D341Med (cell line): ENCODE measurements at regions not wholly inside any gene's neighbourhood (a gene's known extent, or its start where the extent isn't known, plus 50 kb on each side); places are given as distances from the start of the nearest gene placed in this dataset.

Experiments used
- DNase-seq: peaks from one replicate; pipeline ENCODE4 v3.0.0; 2012; ENCODE audit warnings: low spot score

DNA sequence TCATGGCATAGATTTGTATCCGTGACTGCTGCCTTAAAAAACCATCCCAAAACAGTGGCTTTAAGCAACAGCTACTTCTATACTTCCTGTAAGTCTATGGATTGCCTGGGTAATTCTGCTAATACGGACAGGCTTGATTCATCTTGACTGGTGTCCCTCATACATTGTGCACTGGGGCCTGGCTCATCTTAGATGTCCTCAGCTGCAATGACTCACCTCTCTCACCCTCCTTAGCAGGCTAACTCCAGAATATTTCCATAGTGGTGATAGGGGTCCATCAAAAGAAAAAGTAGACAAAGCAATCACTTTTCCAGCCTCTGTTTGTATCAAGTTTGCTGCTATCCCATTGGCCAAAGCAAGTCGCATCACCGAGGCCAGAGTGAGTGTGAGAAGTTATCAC is 409.1 kb upstream of the KAZN start:
- DNase-seq: no peak

DNA sequence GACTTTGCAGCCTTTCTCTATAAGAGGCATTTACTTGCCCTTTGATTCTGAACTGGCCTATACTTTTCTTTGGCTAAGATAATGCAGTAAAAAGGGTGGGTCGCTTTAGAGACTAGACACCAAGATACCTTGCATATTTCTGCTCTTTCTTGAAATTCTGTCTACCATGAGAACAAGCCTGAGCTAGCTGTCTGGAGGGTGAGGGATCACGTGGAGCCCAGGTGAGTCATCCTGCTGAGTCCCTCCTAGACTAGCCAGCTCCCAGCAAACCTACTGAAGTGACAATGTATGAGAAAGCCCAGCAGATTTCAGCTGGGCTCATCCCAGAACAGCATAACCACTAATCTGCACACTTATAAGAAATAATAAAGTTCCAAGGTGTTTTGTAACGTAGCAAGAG is 408.0 kb upstream of the KAZN start:
- DNase-seq: no peak

DNA sequence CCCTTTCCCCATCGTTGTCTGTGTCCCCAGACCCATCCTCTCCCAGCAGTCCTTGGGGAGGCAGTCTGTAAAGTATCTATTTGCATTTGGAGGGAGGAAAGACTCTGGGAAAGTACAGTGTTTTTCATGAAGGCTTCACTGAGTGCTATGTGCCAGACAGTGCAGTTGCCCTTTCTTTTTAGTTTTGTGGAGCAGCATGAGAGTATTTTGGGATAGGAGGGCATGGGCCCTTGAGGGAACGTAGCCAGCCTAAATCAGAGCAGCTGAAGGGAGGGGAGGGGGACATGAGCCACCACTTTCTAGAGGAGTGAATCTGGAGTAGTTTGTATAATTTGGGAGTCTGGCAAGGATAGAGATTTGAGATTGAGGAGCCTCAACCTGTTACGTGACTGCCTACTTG is 404.0 kb upstream of the KAZN start:
- DNase-seq: no peak

- DNase-seq: no peak
Measured at GRCh38 chr1:14205066-14205465, 393.4 kb upstream of the KAZN start.

DNA sequence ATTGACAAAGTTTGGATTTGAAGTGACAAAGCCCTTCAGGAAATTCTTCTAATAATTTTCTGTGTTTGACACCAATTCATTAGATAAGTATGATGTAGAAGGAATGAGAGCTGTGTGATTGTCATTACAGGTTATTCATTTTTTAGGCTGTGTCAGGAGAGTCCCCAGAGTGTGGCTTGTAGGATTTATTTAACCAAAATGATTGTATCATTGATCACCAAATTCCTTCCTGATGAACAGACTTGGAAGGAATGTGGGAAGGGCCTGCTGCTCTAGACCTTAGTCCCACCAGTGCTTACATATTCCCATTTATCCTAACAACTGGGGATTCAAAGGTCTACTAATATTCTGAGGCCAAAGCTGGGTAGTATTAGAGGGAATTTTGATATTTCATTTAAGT is 383.3 kb upstream of the KAZN start:
- DNase-seq: no peak

DNA sequence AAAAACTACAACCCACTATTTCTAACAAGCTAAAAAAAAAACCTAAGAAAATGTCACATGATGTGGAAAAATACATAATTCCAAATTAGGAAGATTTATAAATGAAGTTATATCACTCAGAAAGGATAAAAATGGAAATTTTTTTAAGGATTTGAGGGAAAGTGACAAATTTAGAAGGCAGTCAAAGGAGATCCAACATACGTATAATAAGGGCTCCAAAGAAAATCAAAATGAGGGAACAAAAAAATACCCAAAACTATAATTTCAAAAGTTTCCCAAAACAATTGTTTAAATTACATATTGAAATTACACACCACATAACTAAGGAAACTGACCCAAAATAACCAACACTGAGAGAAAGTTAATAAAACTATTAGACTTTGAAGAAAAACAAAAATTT is 381.1 kb upstream of the KAZN start:
- no peak for DNase-seq

- no peak for DNase-seq
Measured at GRCh38 chr1:14220324-14220723, 378.2 kb upstream of the KAZN start.

GRCh38 chr1:14220811-14221210 is 377.7 kb upstream of the KAZN start:
- DNase-seq: no peak

DNA sequence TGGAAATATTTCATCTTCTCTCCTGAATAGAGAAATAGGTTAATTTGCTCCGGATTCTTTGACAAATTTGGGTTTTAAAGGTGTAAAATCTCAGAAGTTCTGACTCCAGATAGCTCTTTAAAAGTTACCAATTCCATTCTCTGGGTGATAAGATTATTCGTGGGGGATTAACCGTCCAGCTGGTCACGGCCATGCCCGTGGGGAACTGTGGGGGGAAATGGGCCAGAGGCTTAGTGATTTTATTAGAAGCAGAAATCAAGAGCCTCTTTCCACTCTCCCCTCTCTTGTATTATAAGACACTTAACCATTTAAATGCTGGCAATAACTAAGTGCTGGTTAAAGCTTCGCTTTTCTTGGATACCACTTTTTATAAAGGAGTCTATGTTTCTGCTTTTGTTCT is 376.4 kb upstream of the KAZN start:
- no peak for DNase-seq

GRCh38 chr1:14228677-14229076 is 369.8 kb upstream of the KAZN start:
- DNase-seq: no peak

- no peak for DNase-seq
Measured at GRCh38 chr1:14233510-14233909, 365.0 kb upstream of the KAZN start.

- no peak for DNase-seq
Measured at GRCh38 chr1:14236097-14236496, 362.4 kb upstream of the KAZN start.

DNA sequence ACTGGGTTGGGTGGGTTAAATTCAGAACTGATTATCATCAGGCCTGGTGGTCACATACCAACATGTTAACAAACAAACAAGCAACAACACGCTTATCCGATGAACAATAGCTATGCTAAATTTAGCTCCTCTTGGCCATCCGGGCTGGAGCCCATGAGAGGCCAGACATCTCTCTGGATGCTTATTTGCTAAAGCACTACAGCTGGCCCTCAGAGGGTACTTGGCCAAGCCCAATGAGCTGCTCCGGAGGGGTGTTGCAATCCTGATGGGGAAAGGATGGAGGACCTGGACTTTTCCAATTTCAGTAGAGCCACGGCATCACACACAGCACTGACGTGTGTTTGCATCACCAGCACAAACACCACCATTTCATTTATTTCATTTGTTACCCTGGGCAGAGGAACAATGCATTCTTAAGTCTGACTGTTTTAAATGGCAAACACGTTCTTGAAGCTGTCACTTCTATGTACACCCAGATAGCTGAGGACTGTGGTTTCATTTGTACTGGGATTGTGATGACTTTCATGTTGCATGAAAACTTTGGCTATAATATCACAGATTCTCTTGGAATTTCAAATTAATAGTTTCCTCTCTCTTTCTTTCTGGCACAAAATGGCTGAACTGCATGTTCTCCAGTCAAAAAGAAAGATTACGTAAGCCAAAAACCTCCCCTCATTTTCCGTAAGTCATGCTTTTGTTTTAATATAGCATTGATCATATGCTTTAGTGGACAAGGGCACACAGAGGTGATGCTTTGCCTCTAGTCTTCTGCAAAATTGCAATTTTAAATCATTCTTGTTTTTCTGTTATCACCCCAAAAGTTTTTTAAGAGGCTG is 359.8 kb upstream of the KAZN start:
- DNase-seq: no peak

- no peak for DNase-seq
Measured at GRCh38 chr1:14240265-14240664, 358.2 kb upstream of the KAZN start.

DNA sequence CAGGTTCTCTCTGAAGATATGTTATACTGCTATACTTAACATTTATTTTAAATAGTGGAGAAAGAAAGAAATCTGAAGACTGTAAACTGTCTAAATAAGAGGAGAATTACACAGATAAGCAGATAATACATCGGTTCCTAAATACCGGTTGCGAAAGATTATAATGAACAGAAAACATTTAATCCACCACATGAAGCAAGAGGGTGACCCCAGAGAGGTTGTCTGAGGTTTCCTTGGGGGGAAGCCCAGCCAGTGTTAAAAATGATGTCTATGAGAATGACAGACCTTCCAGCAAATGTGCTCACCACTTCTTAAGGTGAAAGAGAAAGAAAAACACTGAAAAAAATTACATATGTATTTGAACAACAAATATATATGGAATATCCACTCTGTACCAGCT is 356.4 kb upstream of the KAZN start:
- no peak for DNase-seq

GRCh38 chr1:14242870-14243269 is 355.6 kb upstream of the KAZN start:
- no peak for DNase-seq

DNA sequence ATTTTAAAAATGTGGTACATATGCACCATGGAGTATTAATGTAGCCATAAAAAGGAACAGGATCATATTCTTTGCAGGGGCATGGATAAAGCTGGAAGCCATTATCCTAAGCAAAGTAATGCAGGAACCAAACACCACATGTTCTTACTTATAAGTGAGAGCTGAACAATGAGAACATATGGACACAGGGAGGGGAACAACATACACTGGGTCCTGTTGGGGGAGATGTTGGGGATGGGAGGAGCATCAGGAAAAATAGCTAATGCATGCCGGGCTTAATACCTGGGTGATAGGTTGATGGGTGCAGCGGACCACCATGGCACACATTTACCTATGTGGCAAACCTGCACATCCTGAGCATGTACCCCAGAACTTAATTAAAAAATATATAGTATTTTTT is 352.5 kb upstream of the KAZN start:
- no peak for DNase-seq

DNA sequence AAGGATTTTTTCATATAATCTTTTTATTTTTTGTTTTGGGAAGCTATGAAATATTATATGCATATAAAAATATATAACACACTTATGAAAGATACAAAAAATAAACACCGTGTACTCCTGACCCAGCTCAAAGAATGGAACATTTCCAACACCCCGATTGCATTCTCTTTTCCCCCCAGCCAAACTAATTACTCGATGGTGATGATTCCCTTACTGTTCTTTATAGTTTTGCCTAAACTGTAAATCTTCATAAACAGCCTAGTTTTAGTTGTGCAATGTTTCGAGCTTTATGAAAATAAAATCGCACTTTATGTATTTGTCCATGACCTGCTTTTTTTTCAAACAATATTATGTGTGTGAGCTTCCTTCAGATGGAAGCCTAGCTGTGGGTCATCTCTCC is 352.0 kb upstream of the KAZN start:
- DNase-seq: no peak

DNA sequence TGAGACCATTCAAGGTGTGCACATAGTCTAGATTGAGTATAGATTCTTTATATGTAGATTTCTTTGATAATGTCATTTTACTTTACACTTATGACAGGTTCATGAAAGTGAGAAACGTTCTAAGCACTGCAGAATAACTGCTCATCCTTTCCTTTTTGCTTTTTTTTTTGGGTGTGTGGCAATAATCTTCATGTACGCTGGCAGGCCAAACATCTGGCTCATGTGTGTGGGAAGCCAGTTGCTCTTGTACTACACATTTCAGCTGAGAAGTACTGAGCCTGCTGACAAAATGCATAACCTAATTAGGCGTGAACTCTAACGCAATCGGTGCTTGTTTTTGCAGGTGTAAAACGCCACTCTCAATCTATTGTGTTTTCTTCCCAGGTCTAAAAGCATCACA is 350.8 kb upstream of the KAZN start:
- no peak for DNase-seq

- no peak for DNase-seq
Measured at GRCh38 chr1:14251871-14252270, 346.6 kb upstream of the KAZN start.

- DNase-seq: no peak
Measured at GRCh38 chr1:14253676-14254075, 344.8 kb upstream of the KAZN start.

GRCh38 chr1:14254251-14254650 is 344.2 kb upstream of the KAZN start:
- DNase-seq: no peak

DNA sequence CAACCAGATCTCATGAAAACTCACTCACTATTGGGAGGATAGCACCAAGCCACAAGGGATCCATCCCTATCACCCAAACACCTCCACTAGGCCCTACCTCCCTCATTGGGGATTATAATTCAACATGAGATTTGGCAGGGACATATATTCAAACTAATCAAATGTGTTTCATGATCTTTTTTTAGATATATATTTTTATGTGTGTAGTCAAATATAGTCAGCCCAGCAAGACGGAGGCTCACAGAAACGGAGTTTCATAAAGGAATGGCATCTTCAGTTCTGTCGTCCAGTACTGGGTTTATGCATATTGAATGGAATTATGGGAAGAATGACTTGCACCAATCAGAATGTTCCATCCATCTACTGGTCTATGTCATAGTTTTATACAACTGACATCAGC is 343.3 kb upstream of the KAZN start:
- DNase-seq: no peak

DNA sequence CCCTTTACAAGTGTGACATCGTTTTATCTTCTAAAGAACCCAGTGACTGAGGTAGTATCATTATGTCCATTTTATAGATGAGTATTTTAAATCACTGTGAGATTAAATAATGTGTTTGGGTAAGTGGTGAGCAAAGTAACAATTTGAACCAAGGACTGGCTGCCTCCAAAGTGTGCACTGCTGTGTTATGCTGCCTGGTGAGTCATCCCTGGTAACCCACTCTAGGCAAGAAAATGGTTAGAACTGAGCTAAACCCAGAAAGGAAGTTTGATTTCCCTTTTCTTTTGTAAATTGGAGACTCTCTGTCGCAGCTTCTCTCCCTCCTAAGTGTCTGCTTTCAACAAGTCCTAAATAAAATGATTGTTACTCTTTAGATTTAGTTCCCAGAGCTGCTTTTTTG is 342.8 kb upstream of the KAZN start:
- DNase-seq: no peak
